Epithelial cell of proximal tubule (primary cell): ENCODE measurements at regions not wholly inside any gene's neighbourhood (a gene's known extent, or its start where the extent isn't known, plus 50 kb on each side); places are given as distances from the start of the nearest gene placed in this dataset.

ENCODE experiments used
- DNase-seq: peaks from one replicate; pipeline ENCODE4 v3.0.0-alpha.2; 2011; ENCODE audit warnings: low read depth
- H3K4me3 ChIP-seq: 2 replicates; pipeline ENCODE4 v1.5.1; 2011; ENCODE audit warnings: low read depth, mild to moderate bottlenecking, low read length
- TF ChIP-seq, protein P1 (sequence below): conservative IDR thresholded peaks from 2 replicates; pipeline ENCODE4 v1.5.1; 2012; ENCODE audit warnings: low read depth, mild to moderate bottlenecking, low read length

DNA sequence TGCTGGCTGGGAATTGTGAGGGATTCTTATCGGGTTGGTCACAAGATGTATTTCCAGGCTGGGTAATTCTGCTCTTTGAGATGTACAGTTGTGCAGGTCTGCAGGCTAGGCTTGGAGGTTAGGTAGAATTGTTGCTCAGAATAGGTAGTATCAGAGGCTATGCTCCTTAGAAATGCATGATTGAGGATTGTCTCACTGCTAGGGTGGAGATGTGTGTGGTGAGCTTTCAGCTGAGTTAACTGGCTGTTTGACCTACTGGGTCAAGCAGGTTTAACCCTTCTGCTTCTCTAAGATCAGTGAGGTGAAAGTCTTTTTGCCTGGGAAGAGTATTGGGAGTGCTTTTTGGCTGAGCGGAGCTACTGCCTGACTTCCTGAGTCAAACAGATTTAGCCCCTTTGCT is 701.1 kb downstream of the UTRN start:
- DNase-seq, result peak; percentile 39
- TF ChIP-seq, protein P1, sequence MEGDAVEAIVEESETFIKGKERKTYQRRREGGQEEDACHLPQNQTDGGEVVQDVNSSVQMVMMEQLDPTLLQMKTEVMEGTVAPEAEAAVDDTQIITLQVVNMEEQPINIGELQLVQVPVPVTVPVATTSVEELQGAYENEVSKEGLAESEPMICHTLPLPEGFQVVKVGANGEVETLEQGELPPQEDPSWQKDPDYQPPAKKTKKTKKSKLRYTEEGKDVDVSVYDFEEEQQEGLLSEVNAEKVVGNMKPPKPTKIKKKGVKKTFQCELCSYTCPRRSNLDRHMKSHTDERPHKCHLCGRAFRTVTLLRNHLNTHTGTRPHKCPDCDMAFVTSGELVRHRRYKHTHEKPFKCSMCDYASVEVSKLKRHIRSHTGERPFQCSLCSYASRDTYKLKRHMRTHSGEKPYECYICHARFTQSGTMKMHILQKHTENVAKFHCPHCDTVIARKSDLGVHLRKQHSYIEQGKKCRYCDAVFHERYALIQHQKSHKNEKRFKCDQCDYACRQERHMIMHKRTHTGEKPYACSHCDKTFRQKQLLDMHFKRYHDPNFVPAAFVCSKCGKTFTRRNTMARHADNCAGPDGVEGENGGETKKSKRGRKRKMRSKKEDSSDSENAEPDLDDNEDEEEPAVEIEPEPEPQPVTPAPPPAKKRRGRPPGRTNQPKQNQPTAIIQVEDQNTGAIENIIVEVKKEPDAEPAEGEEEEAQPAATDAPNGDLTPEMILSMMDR, result no peak

DNA sequence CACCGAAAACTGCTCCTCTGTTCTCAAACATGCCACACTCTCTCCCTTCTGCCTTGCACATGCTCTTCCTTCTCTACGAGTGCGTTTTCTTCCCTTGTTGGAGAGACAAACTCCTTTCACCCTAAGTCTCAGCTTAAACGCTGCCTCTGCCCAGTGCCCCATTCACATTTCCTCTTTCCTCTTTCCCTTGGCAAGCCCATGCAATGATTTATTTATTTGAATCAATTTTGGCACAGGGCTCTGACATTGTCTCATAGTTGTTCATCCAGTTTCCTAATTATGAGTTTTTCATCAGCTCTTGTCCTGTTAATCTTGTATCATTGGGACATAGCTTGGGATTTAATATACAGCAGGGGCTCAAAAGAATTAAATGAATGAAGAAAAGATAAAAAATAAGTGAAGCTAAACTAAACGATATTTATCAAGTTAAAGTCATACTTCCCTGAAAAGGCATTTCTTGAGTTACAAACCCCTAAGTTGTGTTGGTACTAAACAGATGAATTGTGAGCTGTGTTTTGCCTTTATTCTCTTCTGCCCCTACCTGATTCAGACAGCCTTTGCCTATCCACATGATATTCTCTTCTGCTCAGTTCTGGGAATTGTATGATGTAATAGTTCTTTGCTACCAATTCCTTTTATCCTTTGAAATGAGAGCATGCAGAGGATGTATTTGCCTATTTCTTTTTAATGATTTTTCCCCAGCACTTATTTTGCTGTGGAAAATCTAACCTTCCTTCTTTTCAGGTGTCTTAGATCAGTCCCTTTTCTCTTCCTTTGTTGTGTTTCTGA is 704.4 kb downstream of the UTRN start:
- H3K4me3 ChIP-seq, result no peak overlapping the region
- no peak for DNase-seq
- TF ChIP-seq, protein P1, result no peak

More for the DNA sequence above, 701.1 kb downstream of the UTRN start:
- no peak overlapping the region for H3K4me3 ChIP-seq

DNA sequence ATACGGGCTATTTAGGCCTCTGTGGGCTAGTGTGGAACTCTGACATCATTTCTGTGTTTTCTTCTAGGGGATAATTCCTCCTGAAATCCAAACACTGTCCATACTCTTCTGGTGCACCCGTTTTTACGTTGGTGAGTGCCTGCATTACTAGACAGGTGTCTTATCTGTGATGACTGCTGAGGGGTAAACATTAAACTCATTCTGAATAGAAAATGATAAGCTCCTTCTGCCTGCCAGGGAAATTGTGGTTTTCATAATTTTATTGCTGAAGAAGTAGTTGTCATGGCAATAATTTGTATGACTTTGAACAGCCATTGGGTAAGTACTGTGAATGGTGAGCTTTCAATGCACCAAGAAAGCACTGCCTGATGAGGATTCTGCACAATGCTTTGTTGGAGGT is 705.6 kb downstream of the UTRN start:
- TF ChIP-seq, protein P1, result no peak
- DNase-seq, result no peak
- no peak overlapping the region for H3K4me3 ChIP-seq

DNA sequence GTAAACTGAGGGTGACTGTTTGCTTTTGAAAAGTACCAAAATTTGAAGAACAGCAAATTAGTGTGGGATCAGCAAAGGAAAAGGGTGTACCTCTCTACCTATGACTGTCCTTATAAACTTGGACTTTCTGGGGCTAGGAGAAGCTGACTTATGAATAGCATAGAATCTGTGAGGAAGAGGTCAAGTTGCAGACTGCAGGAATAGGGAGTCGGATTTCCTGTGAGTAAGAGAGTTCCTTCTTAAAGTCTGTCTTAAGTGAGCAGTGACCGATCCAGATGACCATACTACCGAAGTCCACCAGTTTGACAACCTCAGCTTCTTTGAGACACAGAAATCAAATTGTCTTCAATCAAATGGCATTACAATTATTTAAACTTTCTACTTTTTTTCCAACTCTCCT is 708.7 kb downstream of the UTRN start:
- H3K4me3 ChIP-seq, result no peak overlapping the region
- TF ChIP-seq, protein P1, result no peak
- no peak for DNase-seq

DNA sequence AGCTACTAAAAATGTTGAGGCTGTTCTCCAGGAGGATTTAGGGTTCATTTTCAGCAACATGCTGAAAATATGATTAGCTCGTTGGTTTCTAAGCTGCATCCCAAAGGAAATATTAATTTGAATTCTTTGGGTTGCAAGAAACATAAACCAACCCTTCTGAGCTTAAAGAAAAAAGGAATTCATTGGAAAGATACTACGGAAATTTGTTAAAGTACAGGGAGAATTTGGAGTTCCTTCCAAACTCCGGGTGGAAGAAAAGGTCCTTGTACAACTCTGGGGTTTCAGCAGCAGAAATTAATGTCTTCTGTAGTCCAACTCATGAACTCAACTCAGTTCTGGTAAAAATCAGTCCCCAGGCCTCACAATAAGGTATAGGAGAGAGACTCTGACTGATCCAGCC is 712.9 kb downstream of the UTRN start:
- TF ChIP-seq, protein P1, result no peak
- DNase-seq, result no peak
- H3K4me3 ChIP-seq, result no peak overlapping the region

DNA sequence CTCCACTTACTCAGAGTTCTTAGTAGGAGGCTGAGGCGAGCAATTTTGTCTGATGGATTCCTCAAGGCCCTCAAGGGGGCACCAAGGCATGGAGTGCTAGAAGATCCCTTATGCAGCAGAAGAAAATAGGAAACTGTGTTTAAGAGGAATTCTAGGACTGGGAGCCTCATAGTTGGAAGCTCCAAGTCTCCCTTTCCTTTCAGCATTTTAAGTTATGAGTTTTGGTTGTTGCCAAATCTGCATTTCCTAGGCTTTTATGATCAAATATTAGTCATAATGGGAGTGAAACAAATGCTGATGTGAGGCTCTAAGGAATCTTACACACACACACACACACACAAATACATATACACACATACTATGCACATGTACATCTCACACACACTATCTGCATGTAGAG is 714.0 kb downstream of the UTRN start:
- no peak overlapping the region for H3K4me3 ChIP-seq
- TF ChIP-seq, protein P1, result no peak
- DNase-seq, result no peak

DNA sequence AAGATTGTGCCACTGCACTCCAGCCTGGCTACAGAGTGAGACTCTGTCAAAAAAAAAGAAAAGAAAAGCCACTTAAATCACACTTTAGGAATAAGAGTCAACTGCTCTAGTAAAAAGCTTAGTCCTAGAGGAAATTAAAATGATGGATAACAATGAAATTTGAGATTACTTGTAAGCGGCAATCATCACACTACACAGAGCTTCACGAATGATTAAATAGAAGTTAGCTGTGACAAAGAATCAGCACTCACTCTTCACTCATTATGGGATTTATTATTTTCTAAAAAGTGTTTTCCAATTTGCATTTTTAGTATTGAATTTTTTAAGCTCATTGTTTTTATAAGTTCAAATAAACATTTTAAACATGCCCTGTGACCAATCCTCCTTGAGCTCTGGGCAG is 718.0 kb downstream of the UTRN start:
- DNase-seq, result no peak
- H3K4me3 ChIP-seq, result no peak overlapping the region
- TF ChIP-seq, protein P1, result no peak
